DOHH2 (cell line): ENCODE measurements at regions not wholly inside any gene's neighbourhood (a gene's known extent, or its start where the extent isn't known, plus 50 kb on each side); places are given as distances from the start of the nearest gene placed in this dataset.

Experiments used
- H3F3A ChIP-seq: fragments of 200-600 bp; sonication (generic), shearing (Covaris generic); 2 replicates; pipeline ENCODE4 v1.6.0; 2016; ENCODE audit warnings: antibody characterized with exemption, mild to moderate bottlenecking; ENCODE audit not compliant: control insufficient read depth, insufficient read depth
- H3K27ac ChIP-seq: fragments of 200-600 bp; sonication (generic); 2 replicates; pipeline ENCODE4 v1.5.1; 2014; ENCODE audit warnings: low read depth, mild to moderate bottlenecking, low read length, moderate library complexity
- H3K27me3 ChIP-seq: fragments of 200-600 bp; sonication (generic); 2 replicates; pipeline ENCODE4 v1.6.1; 2014; ENCODE audit warnings: mild to moderate bottlenecking, low read length, mixed read lengths; ENCODE audit not compliant: control insufficient read depth
- H3K36me3 ChIP-seq: fragments of 200-600 bp; sonication (generic); 2 replicates; pipeline ENCODE4 v1.6.1; 2014; ENCODE audit warnings: mild to moderate bottlenecking, low read length, moderate library complexity, mixed read lengths; ENCODE audit not compliant: control insufficient read depth
- H3K4me1 ChIP-seq: fragments of 200-600 bp; sonication (generic); 2 replicates; pipeline ENCODE4 v1.6.1; 2014; ENCODE audit warnings: mild to moderate bottlenecking, low read length, mixed read lengths; ENCODE audit not compliant: control insufficient read depth
- H3K4me2 ChIP-seq: fragments of 200-600 bp; sonication (generic); 2 replicates; pipeline ENCODE4 v1.6.0; 2014; ENCODE audit warnings: mild to moderate bottlenecking, low read length, moderate library complexity
- H3K4me3 ChIP-seq: fragments of 200-600 bp; sonication (generic); 2 replicates; pipeline ENCODE4 v1.5.1; 2014; ENCODE audit warnings: mild to moderate bottlenecking, low read length, mixed read lengths
- H3K79me2 ChIP-seq: fragments of 200-600 bp; sonication (generic); 2 replicates; pipeline ENCODE4 v1.6.1; 2014; ENCODE audit warnings: mild to moderate bottlenecking, low read length, mixed read lengths; ENCODE audit not compliant: control insufficient read depth
- H3K9me2 ChIP-seq: fragments of 200-600 bp; sonication (generic); replicated peaks from 2 replicates; pipeline ENCODE4 v1.6.1; 2014; ENCODE audit warnings: mild to moderate bottlenecking, low read length, mixed read lengths; ENCODE audit not compliant: control insufficient read depth
- H3K9me3 ChIP-seq: fragments of 200-600 bp; sonication (generic); 2 replicates; pipeline ENCODE4 v1.6.1; 2014; ENCODE audit warnings: antibody characterized with exemption, low read length, mixed read lengths; ENCODE audit not compliant: control insufficient read depth, insufficient read depth
- H4K20me1 ChIP-seq: fragments of 200-600 bp; sonication (generic); 2 replicates; pipeline ENCODE4 v1.6.0; 2014; ENCODE audit warnings: low read depth, mild to moderate bottlenecking, antibody characterized with exemption, low read length, moderate library complexity; ENCODE audit not compliant: control insufficient read depth, insufficient read depth
- EZH2phosphoT487 ChIP-seq: fragments of 200-600 bp; sonication (generic); IDR thresholded peaks from 2 replicates; pipeline ENCODE4 v1.6.1; 2017; ENCODE audit warnings: borderline replicate concordance, mild to moderate bottlenecking, antibody characterized with exemption, low read length, moderate library complexity, mixed read lengths
- TF ChIP-seq, protein P1 (sequence below): fragments of 200-600 bp; sonication (generic); IDR thresholded peaks from one replicate; pipeline ENCODE4 v1.5.1; 2014; ENCODE audit warnings: antibody characterized with exemption, mild to moderate bottlenecking, low read depth, low read length; ENCODE audit not compliant: poor library complexity, severe bottlenecking

DNA sequence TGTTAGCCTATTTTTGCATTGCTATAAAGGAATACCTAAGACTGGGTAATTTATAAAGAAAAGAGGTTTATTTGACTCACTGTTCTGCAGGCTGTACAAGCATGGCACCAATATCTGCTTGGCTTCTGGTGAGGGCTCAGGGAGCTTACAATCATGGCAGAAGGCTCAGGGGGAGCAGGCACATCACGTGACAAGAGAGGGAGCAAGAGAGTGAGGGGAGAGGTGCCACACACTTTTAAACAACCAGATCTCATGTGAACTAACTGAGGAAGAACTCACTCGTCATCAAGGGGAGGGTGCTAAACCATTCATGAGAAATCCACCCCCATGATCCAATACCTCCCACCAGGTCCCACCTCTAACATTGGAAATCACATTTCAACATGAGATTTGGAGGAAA, 73.9 kb upstream of the ADCY1 start:
- H3K4me1 ChIP-seq: no peaks in the 10 kb centered on the region
- peaks cover 17% of the 10 kb centered on the region for H3K9me3 ChIP-seq
- no peaks in the 10 kb centered on the region for H4K20me1 ChIP-seq
- H3K27me3 ChIP-seq: no peaks in the 10 kb centered on the region
- no peak for TF ChIP-seq EZH2phosphoT487
- H3K4me2 ChIP-seq: no peak overlapping the region
- H3K36me3 ChIP-seq: no peaks in the 10 kb centered on the region
- no peaks in the 10 kb centered on the region for H3K79me2 ChIP-seq
- H3F3A ChIP-seq: no peaks in the 10 kb centered on the region
- no peaks in the 10 kb centered on the region for H3K9me2 ChIP-seq
- no peak overlapping the region for H3K27ac ChIP-seq
- no peak overlapping the region for H3K4me3 ChIP-seq

DNA sequence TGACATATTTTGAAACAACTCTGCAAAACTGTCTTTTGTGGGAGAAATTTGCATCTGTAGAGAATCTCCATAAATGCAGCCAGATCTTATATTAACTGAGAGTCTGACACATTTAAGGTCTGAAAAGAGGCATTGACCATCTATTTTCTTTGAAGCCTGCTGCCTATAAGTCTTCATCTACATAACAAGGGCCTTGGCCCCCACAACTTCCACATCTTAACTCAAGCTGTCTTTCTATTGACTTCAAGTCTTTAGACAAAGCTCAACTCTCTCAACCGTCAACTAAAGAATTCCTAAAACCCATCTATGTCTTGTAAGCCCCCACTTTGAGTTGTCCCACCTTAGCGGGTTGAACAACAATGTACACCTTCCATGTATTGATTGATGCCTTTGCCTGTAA, 72.4 kb upstream of the ADCY1 start:
- no peaks in the 10 kb centered on the region for H3K36me3 ChIP-seq
- TF ChIP-seq EZH2phosphoT487: no peak
- TF ChIP-seq, protein P1, sequence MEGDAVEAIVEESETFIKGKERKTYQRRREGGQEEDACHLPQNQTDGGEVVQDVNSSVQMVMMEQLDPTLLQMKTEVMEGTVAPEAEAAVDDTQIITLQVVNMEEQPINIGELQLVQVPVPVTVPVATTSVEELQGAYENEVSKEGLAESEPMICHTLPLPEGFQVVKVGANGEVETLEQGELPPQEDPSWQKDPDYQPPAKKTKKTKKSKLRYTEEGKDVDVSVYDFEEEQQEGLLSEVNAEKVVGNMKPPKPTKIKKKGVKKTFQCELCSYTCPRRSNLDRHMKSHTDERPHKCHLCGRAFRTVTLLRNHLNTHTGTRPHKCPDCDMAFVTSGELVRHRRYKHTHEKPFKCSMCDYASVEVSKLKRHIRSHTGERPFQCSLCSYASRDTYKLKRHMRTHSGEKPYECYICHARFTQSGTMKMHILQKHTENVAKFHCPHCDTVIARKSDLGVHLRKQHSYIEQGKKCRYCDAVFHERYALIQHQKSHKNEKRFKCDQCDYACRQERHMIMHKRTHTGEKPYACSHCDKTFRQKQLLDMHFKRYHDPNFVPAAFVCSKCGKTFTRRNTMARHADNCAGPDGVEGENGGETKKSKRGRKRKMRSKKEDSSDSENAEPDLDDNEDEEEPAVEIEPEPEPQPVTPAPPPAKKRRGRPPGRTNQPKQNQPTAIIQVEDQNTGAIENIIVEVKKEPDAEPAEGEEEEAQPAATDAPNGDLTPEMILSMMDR: no peak

GRCh38 chr7:45506059-45506458, 68.1 kb upstream of the ADCY1 start:
- Histone ChIP-seq H3K36me3 (no peaks in the 10 kb centered on the region), H3K4me3 (no peak overlapping the region), H3K4me1 (no peaks in the 10 kb centered on the region), H4K20me1 (no peaks in the 10 kb centered on the region), H3K27ac (no peak overlapping the region), H3K9me2 (no peaks in the 10 kb centered on the region), H3K79me2 (no peaks in the 10 kb centered on the region), H3K9me3 (peaks cover 32% of the 10 kb centered on the region), H3F3A (peaks cover 10% of the 10 kb centered on the region), H3K4me2 (no peak overlapping the region), H3K27me3 (no peaks in the 10 kb centered on the region)
- no peak for TF ChIP-seq EZH2phosphoT487
- TF ChIP-seq, protein P1: no peak

More for the DNA sequence above, 72.4 kb upstream of the ADCY1 start:
- H3K4me2 ChIP-seq: no peak overlapping the region
- no peaks in the 10 kb centered on the region for H3K9me2 ChIP-seq
- H4K20me1 ChIP-seq: no peaks in the 10 kb centered on the region
- H3K27ac ChIP-seq: no peak overlapping the region
- H3K9me3 ChIP-seq: peaks cover 31% of the 10 kb centered on the region
- no peaks in the 10 kb centered on the region for H3K27me3 ChIP-seq
- H3F3A ChIP-seq: peaks cover 10% of the 10 kb centered on the region
- no peaks in the 10 kb centered on the region for H3K79me2 ChIP-seq
- no peaks in the 10 kb centered on the region for H3K4me1 ChIP-seq
- no peak overlapping the region for H3K4me3 ChIP-seq

- Histone ChIP-seq H3K27ac (no peak overlapping the region), H3K4me3 (no peak overlapping the region), H3K9me2 (no peaks in the 10 kb centered on the region), H3K4me2 (no peak overlapping the region), H3K4me1 (no peaks in the 10 kb centered on the region), H3K9me3 (peaks cover 25% of the 10 kb centered on the region), H3F3A (peaks cover 10% of the 10 kb centered on the region), H3K36me3 (no peaks in the 10 kb centered on the region), H3K27me3 (no peaks in the 10 kb centered on the region), H4K20me1 (no peaks in the 10 kb centered on the region), H3K79me2 (no peaks in the 10 kb centered on the region)
- TF ChIP-seq, protein P1: no peak
- TF ChIP-seq EZH2phosphoT487: no peak
These were observed 64.9 kb upstream of the ADCY1 start for GRCh38 chr7:45509222-45509621.
